ENCODE measurements at regions not wholly inside any gene's neighbourhood (a gene's known extent, or its start where the extent isn't known, plus 50 kb on each side); places are given as distances from the start of the nearest gene placed in this dataset.

- no peak for DNase-seq (ENCODE audit: extremely low read depth, low read depth)
- no peak overlapping the region for H3K4me3 ChIP-seq (replicated peaks; ENCODE audit: low read depth, low read length)
- TF ChIP-seq CTCF (IDR thresholded peaks at IDR 0.05; ENCODE audit: low read depth, low read length, missing control alignments), result no peak
Measured at GRCh38 chr13:76542176-76542575, 344.0 kb downstream of the KCTD12 start.

GRCh38 chr13:76538004-76538403 is 348.2 kb downstream of the KCTD12 start:
- no peak for DNase-seq (ENCODE audit: extremely low read depth, low read depth)
- H3K4me3 ChIP-seq (replicated peaks; ENCODE audit: low read depth, low read length), result no peak overlapping the region
- TF ChIP-seq CTCF (IDR thresholded peaks at IDR 0.05; ENCODE audit: low read depth, low read length, missing control alignments), result no peak

- no peak for DNase-seq (ENCODE audit: extremely low read depth, low read depth)
- no peak overlapping the region for H3K4me3 ChIP-seq (replicated peaks; ENCODE audit: low read depth, low read length)
- TF ChIP-seq CTCF (IDR thresholded peaks at IDR 0.05; ENCODE audit: low read depth, low read length, missing control alignments), result no peak
Measured at GRCh38 chr13:76533251-76533650, 353.0 kb downstream of the KCTD12 start.

- H3K4me3 ChIP-seq (replicated peaks; ENCODE audit: low read depth, low read length), result no peak overlapping the region
- no peak for DNase-seq (ENCODE audit: extremely low read depth, low read depth)
- TF ChIP-seq CTCF (IDR thresholded peaks at IDR 0.05; ENCODE audit: low read depth, low read length, missing control alignments), result no peak
Measured at GRCh38 chr13:76527041-76527440, 359.2 kb downstream of the KCTD12 start.

- no peak overlapping the region for H3K4me3 ChIP-seq (replicated peaks; ENCODE audit: low read depth, low read length)
- DNase-seq (ENCODE audit: extremely low read depth, low read depth), result no peak
- TF ChIP-seq CTCF (IDR thresholded peaks at IDR 0.05; ENCODE audit: low read depth, low read length, missing control alignments), result no peak
Measured at GRCh38 chr13:76523740-76524340, 362.4 kb downstream of the KCTD12 start.

- no peak for TF ChIP-seq CTCF (IDR thresholded peaks at IDR 0.05; ENCODE audit: low read depth, low read length, missing control alignments)
- DNase-seq (ENCODE audit: extremely low read depth, low read depth), result peak; percentile 86
- H3K4me3 ChIP-seq (replicated peaks; ENCODE audit: low read depth, low read length), result no peak overlapping the region
Measured at GRCh38 chr13:76522083-76522755, 364.0 kb downstream of the KCTD12 start.
